Stromal cell of bone marrow (primary cell): ENCODE measurements at regions not wholly inside any gene's neighbourhood (a gene's known extent, or its start where the extent isn't known, plus 50 kb on each side); places are given as distances from the start of the nearest gene placed in this dataset.
A peak's percentile ranks its signal among the peaks of the same experiment; 100 is the strongest.
"Not testable (repeated sequence)": the region's sequence is repeated elsewhere in the genome, so short reads cannot be mapped to it uniquely, and the experiment has no call there.

Source experiments
- DNase-seq: peaks from one replicate; pipeline ENCODE4 v3.0.0-alpha.2; 2012; ENCODE audit warnings: low read depth

DNA sequence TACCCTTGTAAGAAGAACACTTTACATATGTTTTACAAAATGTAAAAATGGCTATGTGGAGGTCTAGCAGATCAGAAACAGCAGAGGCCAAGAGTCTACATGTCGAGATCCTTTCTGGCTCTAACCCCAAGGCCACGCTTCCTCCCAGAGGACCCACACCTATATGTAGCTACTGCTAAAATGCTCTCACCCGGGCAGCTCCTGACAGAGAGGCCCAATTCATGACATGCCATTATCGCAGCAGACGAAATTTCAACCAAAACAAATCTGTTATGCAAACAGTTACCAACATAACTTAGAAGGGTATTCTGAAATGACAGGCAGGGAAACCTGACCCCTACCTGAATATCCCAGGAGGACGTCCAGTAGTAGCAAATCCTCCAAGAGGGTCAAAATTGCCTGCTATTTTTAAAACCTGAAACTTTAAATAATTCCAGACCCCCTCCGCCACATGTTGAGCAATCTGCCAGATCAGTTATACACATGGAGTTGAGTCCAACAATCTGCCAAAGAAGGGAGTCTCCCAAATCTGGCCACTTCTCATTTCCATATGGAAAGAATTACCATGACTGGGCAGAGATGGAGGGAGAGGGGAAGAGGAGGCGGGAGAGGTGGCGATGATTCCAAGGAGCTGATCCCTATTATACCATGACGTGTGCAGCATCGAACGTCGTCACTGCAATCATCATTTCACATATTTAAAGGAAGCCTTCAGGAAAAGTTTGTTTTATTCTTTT lies 192.9 kb upstream of the TBL1X start:
- no peak for DNase-seq

GRCh38 chrX:9273744-9274143 lies 191.1 kb upstream of the TBL1X start:
- DNase-seq, result no peak

- DNase-seq, result no peak
These were observed 186.2 kb upstream of the TBL1X start for GRCh38 chrX:9278475-9279233.

GRCh38 chrX:9279234-9279544 lies 185.7 kb upstream of the TBL1X start:
- no peak for DNase-seq

DNA sequence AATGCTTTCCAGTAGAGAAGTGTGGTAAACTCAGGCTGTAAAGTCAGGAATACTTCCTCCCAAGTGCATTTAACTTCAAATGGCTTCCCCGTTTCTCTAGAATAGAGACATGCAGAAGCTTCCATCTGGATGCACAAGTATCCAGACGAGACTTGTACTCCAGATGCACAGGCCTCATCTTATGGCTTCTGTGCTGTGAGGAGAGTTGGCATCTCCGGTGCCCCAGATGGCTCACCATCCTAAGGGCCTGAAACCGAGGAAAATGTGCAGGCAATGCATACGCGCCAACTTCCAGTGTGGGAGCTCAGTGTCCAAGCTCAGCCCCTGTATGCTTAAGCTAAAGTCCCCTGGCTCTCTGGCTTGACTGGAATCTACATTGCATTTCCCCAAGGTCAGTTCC lies 184.0 kb upstream of the TBL1X start:
- no peak for DNase-seq

DNA sequence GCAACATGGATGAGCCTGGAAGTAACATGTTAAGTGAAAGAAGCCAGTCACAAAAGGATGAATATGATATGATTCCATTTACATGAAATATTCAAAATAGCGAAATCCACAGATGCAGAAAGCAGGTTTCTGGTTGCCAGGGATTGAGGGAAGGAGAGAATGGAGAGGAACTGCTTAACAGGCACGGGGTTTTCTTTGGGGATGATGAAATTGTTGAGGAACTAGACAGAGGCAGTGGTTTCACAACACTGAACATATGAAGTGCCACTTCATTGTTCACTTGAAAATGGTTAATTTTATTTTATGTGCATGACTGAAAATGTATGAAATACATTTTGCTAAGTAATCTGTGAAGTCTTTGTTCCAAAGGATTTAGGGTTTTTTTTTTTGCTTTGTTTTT lies 182.5 kb upstream of the TBL1X start:
- no peak for DNase-seq

DNA sequence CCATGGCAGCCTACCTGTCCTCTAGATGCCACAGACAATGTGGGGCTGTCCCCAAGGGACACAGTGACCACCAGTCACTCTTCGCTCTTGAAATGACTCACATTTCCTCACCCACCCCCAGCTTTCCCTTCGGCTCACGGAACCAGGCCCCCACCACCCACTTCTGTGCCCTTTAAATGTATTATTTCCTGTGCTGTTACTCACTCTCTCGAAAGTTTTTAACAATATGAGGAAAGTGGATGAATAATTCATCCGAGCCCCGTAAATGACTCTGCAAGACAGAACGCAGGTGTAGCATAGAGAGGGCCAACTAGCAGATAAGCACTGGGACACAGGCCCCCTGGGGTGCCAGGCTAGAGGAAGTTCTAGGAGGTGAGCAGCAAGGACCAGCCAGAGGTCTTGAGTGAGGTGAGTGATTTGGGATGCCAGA lies 179.5 kb upstream of the TBL1X start:
- DNase-seq, result no peak

- DNase-seq, result no peak
These were observed 178.6 kb upstream of the TBL1X start for GRCh38 chrX:9286234-9286633.

GRCh38 chrX:9291629-9292028 lies 173.2 kb upstream of the TBL1X start:
- DNase-seq, result no peak

GRCh38 chrX:9293051-9293496 lies 171.8 kb upstream of the TBL1X start:
- DNase-seq, result no peak

DNA sequence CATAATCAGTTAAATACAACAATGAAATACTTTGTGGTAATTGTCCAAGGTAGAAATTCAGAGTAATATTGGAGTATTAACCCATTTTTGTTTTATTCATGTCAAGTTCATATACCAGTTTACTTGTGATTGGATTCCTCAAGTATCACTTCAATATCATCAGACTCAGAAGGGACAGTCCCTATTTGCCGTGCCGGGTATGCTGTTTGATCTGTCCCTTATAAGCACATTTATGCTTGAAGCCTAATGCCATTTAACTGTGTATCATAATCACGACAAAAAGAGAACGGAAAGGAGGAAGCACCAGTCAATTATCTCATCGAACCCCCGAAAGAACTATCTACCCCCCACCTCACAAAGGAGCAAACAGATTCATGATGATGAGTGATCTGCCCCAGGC lies 171.0 kb upstream of the TBL1X start:
- DNase-seq, result no peak

GRCh38 chrX:9295551-9295950 lies 169.3 kb upstream of the TBL1X start:
- no peak for DNase-seq

DNA sequence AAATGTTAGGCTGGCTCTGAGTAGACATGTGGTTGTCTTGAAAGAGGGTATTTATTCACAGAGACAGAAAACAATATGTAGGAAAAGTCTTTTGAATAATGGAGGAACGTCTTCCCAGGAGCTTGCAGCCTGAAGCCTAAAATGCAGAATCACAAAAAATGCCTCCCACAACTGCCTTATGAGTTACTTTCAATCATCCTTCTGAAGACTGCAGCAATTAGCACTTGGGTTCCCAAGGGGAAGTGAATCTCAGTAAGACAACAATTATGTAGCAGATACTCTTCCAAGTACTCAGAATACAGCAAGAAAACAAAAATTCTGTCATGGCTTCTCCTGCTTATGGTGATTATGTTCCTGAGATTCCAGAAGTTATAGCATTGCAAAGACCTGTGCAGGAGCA lies 166.6 kb upstream of the TBL1X start:
- no peak for DNase-seq

- not testable (repeated sequence) for DNase-seq
These were observed 165.2 kb upstream of the TBL1X start for GRCh38 chrX:9299681-9300080.

DNA sequence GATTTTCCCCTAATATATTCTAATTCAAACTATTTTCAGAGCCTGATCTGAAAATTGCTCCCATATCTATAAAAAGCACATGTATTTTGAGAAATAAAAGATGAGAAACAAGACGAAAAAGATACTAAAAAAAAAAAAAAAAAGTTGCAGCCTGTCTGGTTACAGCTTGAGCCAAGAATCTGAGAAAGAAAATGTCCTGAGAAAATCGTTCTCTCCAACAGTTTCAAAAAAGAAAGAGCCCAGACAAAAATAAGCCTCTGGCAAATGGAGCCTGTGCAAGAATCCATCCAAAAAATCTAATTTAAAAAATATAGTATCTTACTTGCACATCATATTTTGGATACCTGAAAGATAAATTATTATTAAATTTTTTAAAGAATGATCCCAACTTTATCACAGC lies 163.0 kb upstream of the TBL1X start:
- DNase-seq, result no peak

DNA sequence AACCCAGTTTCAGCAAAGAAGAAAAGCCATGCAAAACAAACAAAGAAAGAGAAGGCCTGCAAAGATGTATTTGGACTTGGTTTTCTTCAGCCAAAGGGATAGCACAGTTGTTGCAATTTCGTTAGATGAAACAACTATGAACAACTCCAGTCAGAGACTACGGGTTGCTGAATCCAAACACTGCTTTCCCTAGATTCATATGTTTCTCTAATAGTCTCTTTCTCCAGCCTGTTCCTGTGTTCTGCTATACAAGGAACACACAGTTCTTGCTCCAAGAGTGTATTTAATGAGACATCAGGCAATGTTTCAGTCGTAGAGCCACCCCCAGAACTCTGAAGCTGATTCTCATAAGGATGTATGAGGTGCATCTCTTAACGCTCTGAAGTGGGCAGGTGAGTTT lies 162.5 kb upstream of the TBL1X start:
- DNase-seq, result no peak

DNA sequence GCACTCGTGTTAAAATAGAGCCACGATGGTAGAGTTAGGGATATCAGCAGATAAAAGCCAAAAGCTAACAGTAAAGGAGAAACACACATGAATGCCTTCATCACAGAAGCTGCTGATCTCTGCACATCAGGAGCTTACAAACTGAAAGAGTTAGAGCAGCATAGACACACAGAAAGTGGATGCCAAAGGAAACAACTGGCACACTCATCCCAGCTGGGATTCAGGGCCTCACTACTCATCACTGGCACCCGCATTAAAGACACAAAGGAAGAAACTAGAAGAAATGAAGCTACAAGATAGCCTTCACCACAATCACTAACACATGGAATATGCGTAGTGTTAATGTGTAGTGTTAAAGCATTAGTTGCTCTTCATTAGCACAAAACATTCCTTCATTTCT lies 156.4 kb upstream of the TBL1X start:
- DNase-seq, result peak; percentile 37

GRCh38 chrX:9310616-9311015 lies 154.2 kb upstream of the TBL1X start:
- DNase-seq, result no peak

DNA sequence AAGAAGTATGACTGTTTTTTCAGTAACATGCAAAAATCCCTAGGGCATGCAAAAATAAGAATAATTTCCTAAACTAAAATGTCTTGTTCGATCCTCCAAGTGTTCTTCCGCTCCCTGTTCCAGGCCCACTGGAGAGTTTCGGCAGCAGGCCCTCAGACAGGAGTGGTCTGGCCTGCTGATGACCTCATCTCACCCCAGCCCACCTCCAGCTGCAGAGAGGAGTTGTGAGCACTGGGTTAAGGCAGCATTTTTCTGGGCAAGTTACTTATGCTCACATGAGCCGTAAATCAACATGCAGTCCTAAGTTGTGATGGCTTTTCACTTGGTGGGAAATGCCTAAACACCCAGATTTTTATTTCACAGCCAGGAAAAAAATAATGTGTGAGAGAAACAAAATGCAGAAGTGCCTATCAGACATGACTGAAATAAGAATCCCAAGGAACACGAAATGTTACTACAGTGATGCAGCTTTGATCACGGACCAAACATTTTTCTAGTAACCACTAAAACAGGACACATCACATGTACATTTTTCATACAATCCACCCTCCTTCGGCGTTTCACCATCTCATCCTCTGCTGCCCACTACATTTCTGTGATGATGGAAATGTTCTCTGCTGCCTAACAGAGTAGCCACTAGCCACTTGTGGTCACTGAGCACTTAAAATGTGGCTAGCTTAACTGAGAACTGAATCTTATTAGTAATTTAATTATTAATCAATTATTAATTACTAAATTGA lies 153.3 kb upstream of the TBL1X start:
- no peak for DNase-seq

DNA sequence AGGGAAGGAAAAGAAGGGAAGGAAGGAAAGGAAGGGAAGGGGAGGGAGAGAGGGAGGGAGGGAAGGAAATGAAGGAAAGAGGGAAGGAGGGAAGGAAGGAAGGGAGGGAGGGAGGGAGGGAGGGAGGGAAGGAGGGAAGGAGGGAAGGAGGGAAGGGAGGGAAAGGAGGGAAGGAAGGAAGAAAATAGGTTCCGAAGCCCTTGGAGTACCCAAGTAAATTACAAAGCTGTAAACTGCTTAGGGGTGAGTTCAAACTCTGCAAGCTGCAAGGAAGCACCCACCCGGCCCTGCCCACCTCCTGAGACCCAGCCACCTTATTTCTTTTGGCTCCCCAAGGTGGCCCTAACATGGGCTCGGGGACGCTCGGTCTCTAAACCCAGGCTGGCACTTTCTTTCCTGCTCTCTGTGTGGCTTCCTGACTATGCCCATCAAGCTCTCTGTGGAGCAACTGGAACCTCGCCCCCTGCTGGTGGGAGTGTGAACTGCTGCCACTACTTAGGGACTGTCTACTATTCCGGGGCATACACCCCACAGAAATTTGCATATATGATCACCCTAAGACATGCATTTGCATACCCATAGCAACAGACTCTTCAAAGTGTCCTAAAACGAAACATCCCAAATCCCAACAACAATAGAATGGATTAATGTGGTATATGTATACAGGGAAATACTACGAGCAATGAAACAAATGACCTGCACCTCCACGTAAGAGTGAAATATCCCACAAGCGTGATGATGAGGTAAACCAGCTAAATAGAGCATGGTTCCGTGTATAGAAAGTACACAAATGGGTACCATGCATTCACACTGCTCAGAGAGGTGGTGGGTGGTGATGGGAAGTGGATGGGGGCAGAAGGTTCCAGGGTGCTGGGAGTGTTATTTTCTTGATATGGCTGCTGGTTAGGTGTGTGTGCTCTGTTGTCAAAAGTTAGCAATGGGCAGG lies 151.7 kb upstream of the TBL1X start:
- no peak for DNase-seq

DNA sequence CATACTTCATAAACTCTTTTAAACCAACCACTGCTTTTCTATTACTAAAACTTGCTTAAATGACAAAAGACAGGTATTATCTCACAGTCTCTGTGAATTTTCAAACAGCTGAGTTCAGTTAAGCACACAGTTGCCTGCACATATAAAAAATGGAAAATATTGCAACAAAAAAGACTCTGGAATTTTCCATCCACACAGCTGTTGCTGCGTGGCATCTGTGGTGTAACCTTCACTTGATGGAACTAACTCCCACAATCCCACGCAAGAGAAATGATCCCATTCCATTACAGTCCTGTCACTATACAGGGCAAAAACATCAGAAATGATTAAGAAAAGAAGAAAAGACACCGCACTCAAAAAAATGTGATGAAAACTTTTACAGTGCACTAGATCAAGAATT lies 149.8 kb upstream of the TBL1X start:
- DNase-seq, result no peak

- DNase-seq, result no peak
These were observed 148.8 kb upstream of the TBL1X start for GRCh38 chrX:9316096-9316495.
